HG02981 (cell line): ENCODE measurements at regions not wholly inside any gene's neighbourhood (a gene's known extent, or its start where the extent isn't known, plus 50 kb on each side); places are given as distances from the start of the nearest gene placed in this dataset.
A peak's percentile ranks its signal among the peaks of the same experiment; 100 is the strongest.
"Not testable (repeated sequence)": the region's sequence is repeated elsewhere in the genome, so short reads cannot be mapped to it uniquely, and the experiment has no call there.

Experiments used
- ATAC-seq: cut with Tn5 transposase; IDR thresholded peaks from one replicate; pipeline ENCODE4 v1.9.1; 2021; ENCODE audit warnings: mild to moderate bottlenecking, moderate library complexity; ENCODE audit not compliant: unreplicated experiment

- peak; percentile 87 for ATAC-seq
Measured at GRCh38 chr10:30736685-30737232, 107.2 kb upstream of the LYZL2 start.

- no peak for ATAC-seq
Measured at GRCh38 chr10:30734901-30735300, 105.3 kb upstream of the LYZL2 start.

GRCh38 chr10:30732671-30733070 is 103.1 kb upstream of the LYZL2 start:
- ATAC-seq = no peak

- ATAC-seq = no peak
Measured at GRCh38 chr10:30731963-30732362, 102.4 kb upstream of the LYZL2 start.

- ATAC-seq = no peak
Measured at GRCh38 chr10:30730306-30730705, 100.8 kb upstream of the LYZL2 start.

- ATAC-seq = no peak
Measured at GRCh38 chr10:30728766-30729165, 99.2 kb upstream of the LYZL2 start.

GRCh38 chr10:30728127-30728526 is 98.6 kb upstream of the LYZL2 start:
- ATAC-seq = no peak

GRCh38 chr10:30727524-30727923 is 98.0 kb upstream of the LYZL2 start:
- no peak for ATAC-seq

- ATAC-seq = peak; percentile 87
Measured at GRCh38 chr10:30726783-30727414, 97.3 kb upstream of the LYZL2 start.

GRCh38 chr10:30725661-30726060 is 96.1 kb upstream of the LYZL2 start:
- no peak for ATAC-seq

GRCh38 chr10:30724296-30724695 is 94.7 kb upstream of the LYZL2 start:
- no peak for ATAC-seq

- ATAC-seq = no peak
Measured at GRCh38 chr10:30722956-30723620, 93.5 kb upstream of the LYZL2 start.

GRCh38 chr10:30719832-30720231 is 90.3 kb upstream of the LYZL2 start:
- no peak for ATAC-seq

- ATAC-seq = no peak
Measured at GRCh38 chr10:30709700-30710358, 80.3 kb upstream of the LYZL2 start.

- ATAC-seq = no peak
Measured at GRCh38 chr10:30709229-30709628, 79.7 kb upstream of the LYZL2 start.

- ATAC-seq = no peak
Measured at GRCh38 chr10:30708234-30708633, 78.7 kb upstream of the LYZL2 start.

GRCh38 chr10:30706189-30706588 is 76.6 kb upstream of the LYZL2 start:
- not testable (repeated sequence) for ATAC-seq

GRCh38 chr10:30705625-30706149 is 76.1 kb upstream of the LYZL2 start:
- ATAC-seq = peak; percentile 14

- peak; percentile 42 for ATAC-seq
Measured at GRCh38 chr10:30705101-30705624, 75.6 kb upstream of the LYZL2 start.

- ATAC-seq = peak; percentile 4
Measured at GRCh38 chr10:30704601-30705100, 75.1 kb upstream of the LYZL2 start.

- no peak for ATAC-seq
Measured at GRCh38 chr10:30704026-30704600, 74.6 kb upstream of the LYZL2 start.
